ENCODE measurements at regions not wholly inside any gene's neighbourhood (a gene's known extent, or its start where the extent isn't known, plus 50 kb on each side); places are given as distances from the start of the nearest gene placed in this dataset.

- Histone ChIP-seq H3K36me3 (ENCODE audit: low read depth) (no peaks in the 10 kb centered on the region), H3K79me2 (ENCODE audit: low read depth) (no peaks in the 10 kb centered on the region), H3K27me3 (ENCODE audit: insufficient read depth, low read depth) (no peaks in the 10 kb centered on the region), H4K20me1 (ENCODE audit: insufficient read depth) (no peaks in the 10 kb centered on the region), H3K27ac (no peak overlapping the region), H2AFZ (no peak overlapping the region), H3K4me1 (replicated peaks; ENCODE audit: insufficient read depth) (no peaks in the 10 kb centered on the region), H3K4me2 (no peak overlapping the region), H3K9me3 (ENCODE audit: insufficient read depth, low read depth) (no peaks in the 10 kb centered on the region), H3F3A (ENCODE audit: insufficient read depth, low read depth) (no peaks in the 10 kb centered on the region), H3K4me3 (no peak overlapping the region), H3K9me2 (ENCODE audit: insufficient read depth) (no peaks in the 10 kb centered on the region)
- CTCF ChIA-PET = no interaction called here
- POLR2A ChIA-PET (ENCODE audit: unreplicated experiment) = no interaction called here
- no peak for DNase-seq
- TF ChIP-seq CTCF (conservative IDR thresholded peaks at IDR 0.05) (no peak), EZH2 (IDR thresholded peaks at IDR 0.05; ENCODE audit: low read depth) (no peak)
- no TSS peak for BruUV-seq (replicated peaks)
- intact Hi-C loops (cut with micrococcal nuclease; ENCODE audit: unreplicated experiment) = no loop called here
Measured at GRCh38 chr5:33238826-33239695, 201.7 kb upstream of the TARS1 start.

GRCh38 chr5:33240558-33240957 is 200.2 kb upstream of the TARS1 start:
- no TSS peak for BruUV-seq (replicated peaks)
- intact Hi-C loops (cut with micrococcal nuclease; ENCODE audit: unreplicated experiment) = no loop called here

GRCh38 chr5:33241802-33242201 is 199.0 kb upstream of the TARS1 start:
- H3K79me2 ChIP-seq (ENCODE audit: low read depth) = no peaks in the 10 kb centered on the region
- no peaks in the 10 kb centered on the region for H3F3A ChIP-seq (ENCODE audit: insufficient read depth, low read depth)
- H3K4me1 ChIP-seq (replicated peaks; ENCODE audit: insufficient read depth) = no peaks in the 10 kb centered on the region
- H3K36me3 ChIP-seq (ENCODE audit: low read depth) = no peaks in the 10 kb centered on the region
- no peak overlapping the region for H3K27ac ChIP-seq
- H3K9me3 ChIP-seq (ENCODE audit: insufficient read depth, low read depth) = no peaks in the 10 kb centered on the region
- BruUV-seq (replicated peaks) = no TSS peak
- no peak for DNase-seq
- no peak overlapping the region for H2AFZ ChIP-seq
- ChIA-PET POLR2A (ENCODE audit: unreplicated experiment) (interaction anchor here (0.7 kb wide), 1 partner anchor 31 kb away, joined by 7 read pairs; no protein-coding TSS in a partner anchor), CTCF (no interaction called here)
- H3K27me3 ChIP-seq (ENCODE audit: insufficient read depth, low read depth) = no peaks in the 10 kb centered on the region
- TF ChIP-seq EZH2 (IDR thresholded peaks at IDR 0.05; ENCODE audit: low read depth) (no peak), CTCF (conservative IDR thresholded peaks at IDR 0.05) (no peak)
- no peak overlapping the region for H3K4me3 ChIP-seq
- intact Hi-C loops (cut with micrococcal nuclease; ENCODE audit: unreplicated experiment) = no loop called here
- H3K4me2 ChIP-seq = no peak overlapping the region
- no peaks in the 10 kb centered on the region for H3K9me2 ChIP-seq (ENCODE audit: insufficient read depth)
- H4K20me1 ChIP-seq (ENCODE audit: insufficient read depth) = no peaks in the 10 kb centered on the region

More at GRCh38 chr5:33240558-33240957, 200.2 kb upstream of the TARS1 start:
- Histone ChIP-seq H3K9me3 (ENCODE audit: insufficient read depth, low read depth) (no peaks in the 10 kb centered on the region), H3K4me1 (replicated peaks; ENCODE audit: insufficient read depth) (no peaks in the 10 kb centered on the region), H4K20me1 (ENCODE audit: insufficient read depth) (no peaks in the 10 kb centered on the region), H3K36me3 (ENCODE audit: low read depth) (no peaks in the 10 kb centered on the region), H3K4me3 (no peak overlapping the region), H3K9me2 (ENCODE audit: insufficient read depth) (no peaks in the 10 kb centered on the region), H3K79me2 (ENCODE audit: low read depth) (no peaks in the 10 kb centered on the region), H3K27ac (no peak overlapping the region), H3F3A (ENCODE audit: insufficient read depth, low read depth) (no peaks in the 10 kb centered on the region), H3K4me2 (no peak overlapping the region), H2AFZ (no peak overlapping the region), H3K27me3 (ENCODE audit: insufficient read depth, low read depth) (no peaks in the 10 kb centered on the region)
- ChIA-PET CTCF (no interaction called here), POLR2A (ENCODE audit: unreplicated experiment) (interaction anchor here (0.7 kb wide), 1 partner anchor 786 kb away, joined by 6 read pairs; no protein-coding TSS in a partner anchor)
- DNase-seq = no peak
- no peak for TF ChIP-seq CTCF (conservative IDR thresholded peaks at IDR 0.05)
